GM19397 (cell line): ENCODE measurements at regions not wholly inside any gene's neighbourhood (a gene's known extent, or its start where the extent isn't known, plus 50 kb on each side); places are given as distances from the start of the nearest gene placed in this dataset.

Experiments
- ATAC-seq: cut with Tn5 transposase; IDR thresholded peaks from one replicate; pipeline ENCODE4 v1.9.1; 2021; ENCODE audit warnings: mild to moderate bottlenecking, moderate library complexity; ENCODE audit not compliant: unreplicated experiment

- no peak for ATAC-seq
Observed at GRCh38 chr13:73972545-73972944, 161.7 kb downstream of the KLF12 start.

GRCh38 chr13:73971481-73971880 is 162.7 kb downstream of the KLF12 start:
- ATAC-seq = no peak

DNA sequence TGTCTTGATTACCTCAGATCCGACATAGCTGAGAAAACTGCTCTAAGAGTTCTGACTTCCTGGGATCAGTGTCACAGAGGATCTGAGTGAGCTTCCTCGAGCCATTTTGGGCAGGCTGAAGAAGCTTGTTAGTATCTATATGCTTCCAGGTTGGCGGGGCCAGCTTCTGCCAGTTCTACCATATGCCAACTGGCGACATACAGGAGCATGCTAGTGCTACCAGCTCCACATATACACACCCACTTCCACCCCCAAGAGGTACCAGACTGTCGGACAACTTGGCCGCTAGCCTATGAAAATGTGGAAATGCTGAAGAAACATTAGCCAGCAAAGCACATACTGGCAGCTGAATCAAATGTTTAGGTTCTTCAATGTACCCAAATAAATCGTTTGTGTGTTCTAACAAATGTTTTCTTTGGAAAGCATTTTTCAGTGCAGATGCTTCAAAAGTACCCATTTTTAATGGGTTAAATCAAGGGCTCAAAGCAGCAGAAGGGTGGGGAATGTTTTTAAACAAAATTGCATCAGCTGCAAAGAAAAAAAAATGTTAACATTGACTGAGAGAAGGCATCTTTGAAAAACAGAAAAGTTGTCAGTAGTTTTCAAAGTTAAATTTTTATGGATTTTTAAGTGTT is 163.7 kb downstream of the KLF12 start:
- no peak for ATAC-seq

- peak; percentile 99 for ATAC-seq
Observed at GRCh38 chr13:73967397-73968165, 166.6 kb downstream of the KLF12 start.

GRCh38 chr13:73966331-73966730 is 167.9 kb downstream of the KLF12 start:
- no peak for ATAC-seq

- ATAC-seq = no peak
Observed at GRCh38 chr13:73962284-73962683, 171.9 kb downstream of the KLF12 start.

GRCh38 chr13:73961181-73961580 is 173.0 kb downstream of the KLF12 start:
- ATAC-seq = no peak

DNA sequence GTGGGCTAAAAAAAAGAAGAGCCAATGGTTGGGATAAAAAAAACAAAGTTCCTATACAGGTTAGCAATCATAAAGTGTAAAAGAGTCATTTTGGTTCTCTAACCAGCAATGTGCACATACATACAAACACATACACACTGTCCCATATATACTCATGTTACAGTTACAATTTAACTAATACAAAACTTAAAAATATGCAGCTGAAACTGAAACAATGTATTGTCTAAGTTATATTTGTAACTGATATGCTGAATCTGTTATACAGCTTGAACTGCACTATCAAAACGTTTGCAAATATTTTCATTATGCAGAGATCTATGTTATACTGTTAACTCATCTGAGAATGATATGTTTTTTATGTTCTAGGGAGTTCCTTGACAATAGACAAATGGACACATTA is 173.7 kb downstream of the KLF12 start:
- peak; percentile 59 for ATAC-seq

- ATAC-seq = no peak
Observed at GRCh38 chr13:73958657-73959397, 175.4 kb downstream of the KLF12 start.

GRCh38 chr13:73957889-73958288 is 176.3 kb downstream of the KLF12 start:
- ATAC-seq = no peak

DNA sequence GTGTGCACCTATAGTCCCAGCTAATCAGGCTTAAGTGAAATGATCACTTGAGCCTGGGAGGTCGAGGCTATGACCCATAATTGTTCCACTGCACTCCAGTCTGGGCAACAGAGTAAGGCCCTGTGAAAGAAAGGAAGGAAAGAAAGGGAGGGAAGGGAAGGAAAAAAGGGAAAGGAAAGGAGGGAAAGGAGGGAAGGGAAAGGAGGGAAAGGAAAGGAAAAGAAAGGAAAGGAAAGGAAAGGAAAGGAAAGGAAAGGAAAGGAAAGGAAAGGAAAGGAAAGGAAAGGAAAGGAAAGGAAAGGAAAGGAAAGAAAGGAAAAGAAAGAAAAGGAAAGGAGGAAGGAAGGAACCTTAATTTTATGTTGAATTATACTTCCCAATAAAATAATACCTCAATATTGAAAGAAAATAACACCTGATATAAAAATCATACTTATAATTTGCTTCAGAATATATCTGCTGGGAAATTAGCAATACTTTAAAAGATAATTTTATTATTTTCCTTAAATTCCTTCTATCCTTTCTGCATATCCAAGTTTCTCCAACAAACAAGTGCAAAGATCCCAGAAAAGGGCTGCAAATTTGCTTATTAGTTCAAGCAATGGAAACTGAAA is 177.3 kb downstream of the KLF12 start:
- ATAC-seq = no peak

GRCh38 chr13:73955977-73956500 is 178.2 kb downstream of the KLF12 start:
- no peak for ATAC-seq

DNA sequence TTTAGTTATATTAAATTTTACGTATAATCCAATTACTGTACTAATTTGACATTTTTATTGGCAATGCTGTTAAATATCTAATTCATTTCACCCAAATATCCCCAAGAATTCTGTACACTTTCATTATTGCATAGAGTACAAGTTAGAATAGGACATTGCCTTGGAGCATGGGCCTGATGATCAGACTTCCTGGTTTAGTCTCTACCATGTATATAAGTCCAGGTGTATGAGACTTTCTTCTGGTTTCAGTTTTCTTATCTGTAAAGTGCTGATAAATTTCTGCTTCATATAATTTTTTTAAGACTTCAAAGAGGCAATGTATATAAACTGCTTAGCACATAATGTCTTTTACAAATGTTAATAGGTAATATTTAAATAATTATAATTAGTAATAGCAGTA is 179.4 kb downstream of the KLF12 start:
- ATAC-seq = no peak

GRCh38 chr13:73952648-73953047 is 181.6 kb downstream of the KLF12 start:
- no peak for ATAC-seq

DNA sequence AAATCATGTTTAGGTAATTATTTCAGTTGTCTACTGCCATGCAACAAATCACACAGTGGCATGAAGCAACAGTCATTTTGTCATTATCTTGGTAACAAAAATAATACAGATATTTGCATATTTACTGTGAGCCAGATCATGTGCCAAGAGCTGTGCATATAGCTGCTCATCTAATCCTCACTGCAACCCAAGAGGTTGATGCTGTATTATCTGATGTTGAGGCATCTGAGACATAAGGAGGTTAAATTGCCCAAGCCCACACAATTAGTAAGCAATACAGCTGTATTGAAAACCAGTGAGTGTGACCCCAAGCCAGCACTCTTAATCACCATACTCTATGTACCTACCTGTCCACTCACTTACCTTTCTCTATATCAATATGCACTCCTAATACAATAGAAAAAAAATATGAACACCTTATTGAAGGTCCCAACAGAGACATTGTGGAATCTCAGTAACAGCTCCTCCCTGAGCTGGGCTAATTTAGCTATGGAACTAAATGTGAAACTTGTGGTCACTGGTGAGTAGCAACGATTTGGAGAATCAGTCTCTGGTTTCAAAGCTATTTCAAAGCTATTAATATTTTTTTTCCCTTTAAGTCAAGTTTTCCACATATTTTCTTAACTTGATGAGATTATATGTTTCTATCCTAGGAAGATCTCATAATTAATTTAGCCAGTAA is 185.2 kb downstream of the KLF12 start:
- no peak for ATAC-seq

DNA sequence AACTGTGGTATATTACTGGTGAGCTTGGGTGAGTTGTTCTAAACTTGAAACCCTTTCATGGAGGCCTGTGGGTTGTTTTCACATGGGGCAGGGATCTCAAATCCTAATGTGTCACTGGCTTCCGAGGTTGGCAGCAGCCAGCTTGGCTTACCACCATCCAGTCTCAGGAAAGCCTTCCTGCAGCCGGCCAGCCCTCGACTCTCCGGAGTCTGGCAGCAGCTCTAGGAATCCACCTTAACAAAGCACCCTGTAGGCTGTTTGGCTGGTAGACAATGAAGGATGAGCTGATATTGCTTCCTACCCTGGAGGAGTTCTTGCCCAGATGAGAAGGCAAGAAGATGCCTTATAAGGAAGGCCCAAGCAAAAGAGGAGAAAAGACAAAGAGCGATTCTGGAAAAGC is 188.3 kb downstream of the KLF12 start:
- ATAC-seq = no peak

DNA sequence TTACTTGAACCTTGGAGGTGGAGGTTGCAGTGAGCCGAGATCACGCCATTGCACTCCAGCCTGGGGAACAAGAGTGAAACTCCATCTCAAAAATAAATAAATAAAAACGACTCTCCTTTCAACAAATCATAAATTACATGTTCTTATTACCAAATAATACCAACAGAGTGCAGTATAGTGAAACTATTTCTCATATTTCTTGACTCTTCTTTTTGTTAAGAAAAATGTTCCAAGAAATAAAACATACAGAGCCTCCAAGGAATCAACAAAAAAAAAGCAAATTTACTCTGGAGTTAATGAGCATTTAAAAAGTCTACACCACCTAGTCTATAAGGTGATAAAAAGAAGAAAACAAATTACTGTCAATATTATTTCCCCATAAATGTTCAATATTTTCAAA is 188.8 kb downstream of the KLF12 start:
- ATAC-seq = no peak

GRCh38 chr13:73943965-73944233 is 190.3 kb downstream of the KLF12 start:
- no peak for ATAC-seq

- peak; percentile 60 for ATAC-seq
Observed at GRCh38 chr13:73943137-73943964, 190.9 kb downstream of the KLF12 start.

DNA sequence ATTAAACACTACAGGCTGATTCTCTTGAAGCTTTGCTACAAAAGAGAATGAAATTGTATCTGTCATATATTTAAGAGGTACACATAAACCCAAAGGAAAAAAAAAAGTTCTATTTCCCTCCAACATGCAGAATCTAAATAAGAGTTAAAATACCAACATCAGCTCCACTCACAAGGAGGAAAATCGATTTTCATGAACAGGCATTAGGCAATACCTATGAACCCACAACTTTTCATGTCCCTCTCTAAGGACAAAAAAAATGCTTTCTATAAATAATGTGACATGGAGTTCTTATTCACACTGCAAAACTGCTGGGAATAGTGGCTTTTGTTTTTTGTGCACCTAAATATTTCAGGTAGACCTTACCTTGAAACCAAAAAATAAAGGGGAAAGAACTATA is 192.5 kb downstream of the KLF12 start:
- ATAC-seq = no peak
